ENCODE measurements at regions not wholly inside any gene's neighbourhood (a gene's known extent, or its start where the extent isn't known, plus 50 kb on each side); places are given as distances from the start of the nearest gene placed in this dataset.

- Mint-ChIP-seq H3K27me3 (peaks cover 27% of the 10 kb centered on the region), H3K4me1 (ENCODE audit: low read depth) (no peaks in the 10 kb centered on the region), H3K36me3 (ENCODE audit: insufficient read depth) (no peaks in the 10 kb centered on the region), H3K9me3 (ENCODE audit: low read depth) (peaks cover 4% of the 10 kb centered on the region), H3K27ac (no peak overlapping the region), H3K4me3 (ENCODE audit: low read depth) (no peak overlapping the region)
- no peak for TF ChIP-seq CTCF (IDR thresholded peaks at IDR 0.05; ENCODE audit: unreplicated experiment)
- DNase-seq (ENCODE audit: low spot score, unreplicated experiment): no peak
These were observed 140.0 kb downstream of the ASCL1 start for GRCh38 chr12:103097496-103097895.

- DNase-seq (ENCODE audit: low spot score, unreplicated experiment): no peak
- no peaks in the 10 kb centered on the region for H3K36me3 Mint-ChIP-seq (ENCODE audit: insufficient read depth)
- no peak overlapping the region for H3K4me3 Mint-ChIP-seq (ENCODE audit: low read depth)
- peaks cover 4% of the 10 kb centered on the region for H3K9me3 Mint-ChIP-seq (ENCODE audit: low read depth)
- H3K27me3 Mint-ChIP-seq: peaks cover 14% of the 10 kb centered on the region
- H3K4me1 Mint-ChIP-seq (ENCODE audit: low read depth): no peaks in the 10 kb centered on the region
- H3K27ac Mint-ChIP-seq: no peak overlapping the region
- TF ChIP-seq CTCF (IDR thresholded peaks at IDR 0.05; ENCODE audit: unreplicated experiment): no peak
These were observed 142.9 kb downstream of the ASCL1 start for GRCh38 chr12:103100257-103100831.

- no peak for DNase-seq (ENCODE audit: low spot score, unreplicated experiment)
- Mint-ChIP-seq H3K4me3 (ENCODE audit: low read depth) (no peak overlapping the region), H3K9me3 (ENCODE audit: low read depth) (peaks cover 4% of the 10 kb centered on the region), H3K4me1 (ENCODE audit: low read depth) (no peaks in the 10 kb centered on the region), H3K36me3 (ENCODE audit: insufficient read depth) (no peaks in the 10 kb centered on the region), H3K27me3 (peaks cover 16% of the 10 kb centered on the region), H3K27ac (no peak overlapping the region)
- TF ChIP-seq CTCF (IDR thresholded peaks at IDR 0.05; ENCODE audit: unreplicated experiment): no peak
These were observed 144.8 kb downstream of the ASCL1 start for GRCh38 chr12:103102225-103102744.

GRCh38 chr12:103105971-103106597 lies 148.6 kb downstream of the ASCL1 start:
- no peak overlapping the region for H3K4me3 Mint-ChIP-seq (ENCODE audit: low read depth)
- no peak for DNase-seq (ENCODE audit: low spot score, unreplicated experiment)
- H3K4me1 Mint-ChIP-seq (ENCODE audit: low read depth): no peaks in the 10 kb centered on the region
- no peak for TF ChIP-seq CTCF (IDR thresholded peaks at IDR 0.05; ENCODE audit: unreplicated experiment)
- H3K36me3 Mint-ChIP-seq (ENCODE audit: insufficient read depth): no peaks in the 10 kb centered on the region
- H3K9me3 Mint-ChIP-seq (ENCODE audit: low read depth): peaks cover 4% of the 10 kb centered on the region
- H3K27me3 Mint-ChIP-seq: peaks cover 24% of the 10 kb centered on the region
- H3K27ac Mint-ChIP-seq: no peak overlapping the region

GRCh38 chr12:103109861-103110260 lies 152.4 kb downstream of the ASCL1 start:
- Mint-ChIP-seq H3K4me3 (ENCODE audit: low read depth) (no peak overlapping the region), H3K27ac (no peak overlapping the region)

More at GRCh38 chr12:103109861-103110260, 152.4 kb downstream of the ASCL1 start:
- Mint-ChIP-seq H3K27me3 (peaks cover 31% of the 10 kb centered on the region), H3K36me3 (ENCODE audit: insufficient read depth) (no peaks in the 10 kb centered on the region), H3K9me3 (ENCODE audit: low read depth) (no peaks in the 10 kb centered on the region), H3K4me1 (ENCODE audit: low read depth) (no peaks in the 10 kb centered on the region)
- TF ChIP-seq CTCF (IDR thresholded peaks at IDR 0.05; ENCODE audit: unreplicated experiment): no peak
- no peak for DNase-seq (ENCODE audit: low spot score, unreplicated experiment)
